ENCODE measurements at regions not wholly inside any gene's neighbourhood (a gene's known extent, or its start where the extent isn't known, plus 50 kb on each side); places are given as distances from the start of the nearest gene placed in this dataset.

DNA sequence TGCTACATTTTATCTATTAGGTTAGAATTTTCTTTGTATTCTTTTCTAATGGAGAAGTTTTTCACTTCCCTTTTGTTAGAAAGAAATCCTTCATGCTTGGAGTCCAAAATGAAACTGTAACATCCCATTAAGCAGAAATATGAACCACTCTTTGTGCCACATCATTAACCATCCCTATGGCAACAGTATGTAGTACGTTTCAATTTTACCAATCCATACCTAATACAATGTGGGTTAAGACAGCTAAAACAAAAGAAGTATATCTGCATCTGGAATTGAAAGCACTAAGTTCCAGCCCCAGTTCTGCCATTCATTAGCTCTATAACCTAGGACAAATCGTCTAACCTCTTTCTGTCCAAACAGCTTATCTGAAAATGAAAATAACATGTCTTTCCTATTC lies 409.2 kb upstream of the SPHKAP start:
- no peak for TF ChIP-seq CTCF (IDR thresholded peaks at IDR 0.05)
- Histone ChIP-seq H3K4me1 (ENCODE audit: insufficient read depth, low read length) (no peaks in the 10 kb centered on the region), H3K27ac (ENCODE audit: low read depth in 1 of 2, low read length in 2 of 2) (no peak overlapping the region), H3K27me3 (ENCODE audit: control insufficient read depth in 1 of 2, insufficient read depth in 2 of 2, low read length in 2 of 2) (no peaks in the 10 kb centered on the region), H3K9me3 (ENCODE audit: control insufficient read depth in 1 of 2, insufficient read depth in 1 of 2, low read length in 2 of 2) (peaks cover 0 to 8% of the 10 kb centered on the region in 2 experiments), H3K36me3 (ENCODE audit: insufficient read depth, low read length) (no peaks in the 10 kb centered on the region), H3K4me3 (ENCODE audit: low read length) (no peak overlapping the region)
- Mint-ChIP-seq H3K4me1 (ENCODE audit: low read depth) (no peaks in the 10 kb centered on the region), H3K9me3 (peaks cover 10% of the 10 kb centered on the region), H3K27ac (no peak overlapping the region), H3K27me3 (no peaks in the 10 kb centered on the region), H3K4me3 (no peak overlapping the region), H3K36me3 (ENCODE audit: low read depth) (no peaks in the 10 kb centered on the region)
- ChIA-PET CTCF (no interaction called here), POLR2A (no interaction called here)
- ATAC-seq (ENCODE audit: poor library complexity) (no peak), DNase-seq (no peak)
- intact Hi-C loops (cut with DNase I, micrococcal nuclease), result no loop called here

GRCh38 chr2:228589115-228589514 lies 407.6 kb upstream of the SPHKAP start:
- H3K27me3 Mint-ChIP-seq, result no peaks in the 10 kb centered on the region
- DNase-seq (no peak), ATAC-seq (ENCODE audit: poor library complexity) (no peak)
- Histone ChIP-seq H3K27ac (ENCODE audit: low read depth in 1 of 2, low read length in 2 of 2) (no peak overlapping the region), H3K9me3 (ENCODE audit: control insufficient read depth in 1 of 2, insufficient read depth in 1 of 2, low read length in 2 of 2) (peaks cover 0 to 11% of the 10 kb centered on the region in 2 experiments), H3K36me3 (ENCODE audit: insufficient read depth, low read length) (no peaks in the 10 kb centered on the region), H3K27me3 (ENCODE audit: control insufficient read depth in 1 of 2, insufficient read depth in 2 of 2, low read length in 2 of 2) (no peaks in the 10 kb centered on the region), H3K4me3 (ENCODE audit: low read length) (no peak overlapping the region), H3K4me1 (ENCODE audit: insufficient read depth, low read length) (no peaks in the 10 kb centered on the region)
- H3K27ac Mint-ChIP-seq, result no peak overlapping the region
- intact Hi-C loops (cut with DNase I, micrococcal nuclease), result no loop called here
- CTCF ChIA-PET, result no interaction called here
- POLR2A ChIA-PET, result no interaction called here
- no peaks in the 10 kb centered on the region for H3K36me3 Mint-ChIP-seq (ENCODE audit: low read depth)
- no peaks in the 10 kb centered on the region for H3K4me1 Mint-ChIP-seq (ENCODE audit: low read depth)
- H3K4me3 Mint-ChIP-seq, result no peak overlapping the region
- H3K9me3 Mint-ChIP-seq, result peaks cover 10% of the 10 kb centered on the region
- TF ChIP-seq CTCF (IDR thresholded peaks at IDR 0.05), result no peak

DNA sequence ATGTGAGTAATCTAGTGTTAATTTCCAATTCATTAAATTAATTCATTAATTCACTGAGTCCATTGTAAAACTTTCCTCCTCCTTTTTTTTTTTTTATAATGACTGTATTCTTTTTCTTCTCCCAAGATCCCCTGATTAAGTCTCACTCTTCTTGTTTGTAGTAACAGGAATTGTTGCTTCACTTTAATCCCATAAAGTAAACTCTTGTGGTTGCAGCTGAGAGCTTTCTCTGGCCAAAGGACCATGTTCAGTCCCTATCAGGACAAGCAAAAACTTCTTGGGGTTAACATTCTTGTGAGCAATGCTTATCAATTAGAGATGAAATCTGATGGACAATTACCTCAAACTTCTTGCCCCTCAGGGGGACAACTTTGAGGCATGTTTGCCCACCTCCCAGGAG lies 400.2 kb upstream of the SPHKAP start:
- no peaks in the 10 kb centered on the region for H3K27me3 ChIP-seq (ENCODE audit: control insufficient read depth in 1 of 2, insufficient read depth in 2 of 2, low read length in 2 of 2)
- no peak overlapping the region for H3K4me3 ChIP-seq (ENCODE audit: low read length)
- no peak for TF ChIP-seq CTCF (IDR thresholded peaks at IDR 0.05)
- no peaks in the 10 kb centered on the region for H3K36me3 ChIP-seq (ENCODE audit: insufficient read depth, low read length)
- DNase-seq (no peak), ATAC-seq (ENCODE audit: poor library complexity) (no peak)
- no peak overlapping the region for H3K4me3 Mint-ChIP-seq
- no peak overlapping the region for H3K27ac Mint-ChIP-seq
- no peak overlapping the region for H3K27ac ChIP-seq (ENCODE audit: low read depth in 1 of 2, low read length in 2 of 2)
- CTCF ChIA-PET, result interaction anchor here (0.5 kb wide), 1 partner anchor 14 kb away, joined by 3 read pairs; no protein-coding TSS in a partner anchor
- peaks cover 0 to 11% of the 10 kb centered on the region in 2 experiments for H3K9me3 ChIP-seq (ENCODE audit: control insufficient read depth in 1 of 2, insufficient read depth in 1 of 2, low read length in 2 of 2)
- H3K4me1 ChIP-seq (ENCODE audit: insufficient read depth, low read length), result no peaks in the 10 kb centered on the region
- H3K27me3 Mint-ChIP-seq, result no peaks in the 10 kb centered on the region
- H3K4me1 Mint-ChIP-seq (ENCODE audit: low read depth), result no peaks in the 10 kb centered on the region
- POLR2A ChIA-PET, result no interaction called here
- peaks cover 2% of the 10 kb centered on the region for H3K9me3 Mint-ChIP-seq
- H3K36me3 Mint-ChIP-seq (ENCODE audit: low read depth), result no peaks in the 10 kb centered on the region
- intact Hi-C loops (cut with DNase I, micrococcal nuclease), result no loop called here

Data from CD4-positive, alpha-beta T cell (primary cell).